ENCODE measurements at regions not wholly inside any gene's neighbourhood (a gene's known extent, or its start where the extent isn't known, plus 50 kb on each side); places are given as distances from the start of the nearest gene placed in this dataset.
A peak's percentile ranks its signal among the peaks of the same experiment; 100 is the strongest.
"Not testable (repeated sequence)": the region's sequence is repeated elsewhere in the genome, so short reads cannot be mapped to it uniquely, and the experiment has no call there.

- not testable (repeated sequence) for DNase-seq
Measured at GRCh38 chr16:72729552-72729951, 318.4 kb downstream of the ZFHX3 start.

GRCh38 chr16:72728516-72728915, 319.4 kb downstream of the ZFHX3 start:
- no peak for DNase-seq

GRCh38 chr16:72727565-72727964, 320.4 kb downstream of the ZFHX3 start:
- DNase-seq = no peak

- DNase-seq = no peak
Measured at GRCh38 chr16:72725643-72726042, 322.3 kb downstream of the ZFHX3 start.

GRCh38 chr16:72723781-72724180, 324.1 kb downstream of the ZFHX3 start:
- no peak for DNase-seq

GRCh38 chr16:72722552-72722951, 325.4 kb downstream of the ZFHX3 start:
- no peak for DNase-seq

- DNase-seq = no peak
Measured at GRCh38 chr16:72721981-72722380, 325.9 kb downstream of the ZFHX3 start.

GRCh38 chr16:72715267-72715666, 332.7 kb downstream of the ZFHX3 start:
- no peak for DNase-seq

GRCh38 chr16:72711823-72712222, 336.1 kb downstream of the ZFHX3 start:
- no peak for DNase-seq

GRCh38 chr16:72705801-72706200, 342.1 kb downstream of the ZFHX3 start:
- no peak for DNase-seq

- no peak for DNase-seq
Measured at GRCh38 chr16:72704746-72705372, 343.1 kb downstream of the ZFHX3 start.

- DNase-seq = no peak
Measured at GRCh38 chr16:72689851-72690250, 358.1 kb downstream of the ZFHX3 start.

GRCh38 chr16:72680732-72681131, 367.2 kb downstream of the ZFHX3 start:
- DNase-seq = no peak

GRCh38 chr16:72679856-72680255, 368.1 kb downstream of the ZFHX3 start:
- DNase-seq = no peak

GRCh38 chr16:72677662-72678447, 370.1 kb downstream of the ZFHX3 start:
- no peak for DNase-seq

- no peak for DNase-seq
Measured at GRCh38 chr16:72673118-72673517, 374.8 kb downstream of the ZFHX3 start.

- DNase-seq = no peak
Measured at GRCh38 chr16:72666267-72666666, 381.7 kb downstream of the ZFHX3 start.

GRCh38 chr16:72665701-72666100, 382.2 kb downstream of the ZFHX3 start:
- DNase-seq = no peak

GRCh38 chr16:72664509-72665408, 383.2 kb downstream of the ZFHX3 start:
- DNase-seq = peak; percentile 92 to 96

- DNase-seq = no peak
Measured at GRCh38 chr16:72664056-72664508, 383.8 kb downstream of the ZFHX3 start.

GRCh38 chr16:72658888-72659717, 388.8 kb downstream of the ZFHX3 start:
- no peak for DNase-seq

- DNase-seq = no peak
Measured at GRCh38 chr16:72657791-72658190, 390.1 kb downstream of the ZFHX3 start.
